ENCODE measurements at regions not wholly inside any gene's neighbourhood (a gene's known extent, or its start where the extent isn't known, plus 50 kb on each side); places are given as distances from the start of the nearest gene placed in this dataset.

- WGBS (ENCODE audit: insufficient coverage, insufficient replicate concordance, low lambda C conversion rate, missing lambda C conversion rate) = 27% methylated on average over 7 of the region's 7 CpGs
- H2AFZ ChIP-seq (ENCODE audit: control insufficient read depth, low read depth, low read length) = no peak overlapping the region
- CTCF ChIA-PET = no interaction called here
- H4K20me1 ChIP-seq (ENCODE audit: control insufficient read depth, insufficient read depth) = no peaks in the 10 kb centered on the region
- no peaks in the 10 kb centered on the region for H3K36me3 ChIP-seq (ENCODE audit: control insufficient read depth in 2 of 2, insufficient read depth in 2 of 2, low read length in 1 of 2)
- no peak overlapping the region for H3K4me2 ChIP-seq (ENCODE audit: control insufficient read depth, insufficient read depth)
- POLR2A ChIA-PET = no interaction called here
- TF ChIP-seq SREBF2 (IDR thresholded peaks at IDR 0.05; ENCODE audit: low read length) (no peak), PML (IDR thresholded peaks at IDR 0.05; ENCODE audit: low read length) (no peak), BRCA1 (IDR thresholded peaks at IDR 0.05; ENCODE audit: low read depth, low read length) (no peak), POLR2AphosphoS2 (IDR thresholded peaks at IDR 0.05; ENCODE audit: low read depth, low read length) (no peak), ZZZ3 (IDR thresholded peaks at IDR 0.05; ENCODE audit: control insufficient read depth, insufficient read length, low read depth) (no peak), SMARCA5 (IDR thresholded peaks at IDR 0.05) (no peak), STAT3 (IDR thresholded peaks at IDR 0.05; ENCODE audit: low read depth, low read length) (no peak)
- in situ Hi-C loops (cut with MboI) = no loop called here
- no peaks in the 10 kb centered on the region for H3K9me3 ChIP-seq (replicated peaks; ENCODE audit: control insufficient read depth, insufficient read depth, low read length)
- peaks cover 2 to 3% of the 10 kb centered on the region in 2 experiments; a peak in 3 of 4 replicates for H3K27me3 ChIP-seq (replicated peaks in 1 of 2; ENCODE audit: control insufficient read depth in 2 of 2, insufficient read depth in 2 of 2, low read length in 1 of 2)
- no peak for ATAC-seq
- H3K4me3 ChIP-seq = no peak overlapping the region
- no peak for DNase-seq (ENCODE audit: low read depth, low spot score)
- H3K27ac ChIP-seq (ENCODE audit: control insufficient read depth, insufficient read depth) = no peak overlapping the region
- intact Hi-C loops (cut with micrococcal nuclease; ENCODE audit: unreplicated experiment) = no loop called here
- H3K4me1 ChIP-seq (ENCODE audit: control insufficient read depth, insufficient read depth, low read length) = no peaks in the 10 kb centered on the region
- RAD21 ChIA-PET (ENCODE audit: unreplicated experiment) = no interaction called here
- H3K79me2 ChIP-seq (ENCODE audit: control insufficient read depth, insufficient read depth, low read length) = no peaks in the 10 kb centered on the region
- no peak for FAIRE-seq
- SMC1A ChIA-PET (ENCODE audit: uncharacterized antibody, unreplicated experiment) = no interaction called here
- BruUV-seq (replicated peaks) = no TSS peak
- H3K9ac ChIP-seq (ENCODE audit: control insufficient read depth, insufficient read depth, low read length) = no peak overlapping the region
Observed at GRCh38 chr9:126173401-126173800, 153.2 kb upstream of the MVB12B start.

- 16% methylated on average over 4 of the region's 4 CpGs for WGBS (ENCODE audit: insufficient coverage, insufficient replicate concordance, low lambda C conversion rate, missing lambda C conversion rate)
- no peak for FAIRE-seq
Observed at GRCh38 chr9:126173929-126174328, 152.7 kb upstream of the MVB12B start.

More at GRCh38 chr9:126173929-126174328, 152.7 kb upstream of the MVB12B start:
- H3K9me3 ChIP-seq (replicated peaks; ENCODE audit: control insufficient read depth, insufficient read depth, low read length) = no peaks in the 10 kb centered on the region
- SMC1A ChIA-PET (ENCODE audit: uncharacterized antibody, unreplicated experiment) = no interaction called here
- H3K36me3 ChIP-seq (ENCODE audit: control insufficient read depth in 2 of 2, insufficient read depth in 2 of 2, low read length in 1 of 2) = no peaks in the 10 kb centered on the region
- no peak overlapping the region for H3K27ac ChIP-seq (ENCODE audit: control insufficient read depth, insufficient read depth)
- intact Hi-C loops (cut with micrococcal nuclease; ENCODE audit: unreplicated experiment) = no loop called here
- no peak overlapping the region for H3K9ac ChIP-seq (ENCODE audit: control insufficient read depth, insufficient read depth, low read length)
- POLR2A ChIA-PET = no interaction called here
- ATAC-seq (no peak), DNase-seq (ENCODE audit: low read depth, low spot score) (no peak)
- no peak overlapping the region for H2AFZ ChIP-seq (ENCODE audit: control insufficient read depth, low read depth, low read length)
- RAD21 ChIA-PET (ENCODE audit: unreplicated experiment) = no interaction called here
- no peak overlapping the region for H3K4me2 ChIP-seq (ENCODE audit: control insufficient read depth, insufficient read depth)
- BruUV-seq (replicated peaks) = no TSS peak
- no peaks in the 10 kb centered on the region for H4K20me1 ChIP-seq (ENCODE audit: control insufficient read depth, insufficient read depth)
- H3K4me1 ChIP-seq (ENCODE audit: control insufficient read depth, insufficient read depth, low read length) = no peaks in the 10 kb centered on the region
- CTCF ChIA-PET = no interaction called here
- peaks cover 2 to 3% of the 10 kb centered on the region in 2 experiments; a peak in 3 of 4 replicates for H3K27me3 ChIP-seq (replicated peaks in 1 of 2; ENCODE audit: control insufficient read depth in 2 of 2, insufficient read depth in 2 of 2, low read length in 1 of 2)
- H3K79me2 ChIP-seq (ENCODE audit: control insufficient read depth, insufficient read depth, low read length) = no peaks in the 10 kb centered on the region
- TF ChIP-seq IKZF2 (IDR thresholded peaks at IDR 0.05) = no peak
- no peak for TF ChIP-seq RBBP5 (conservative IDR thresholded peaks at IDR 0.05)
- no peak for TF ChIP-seq TCF12 (IDR thresholded peaks at IDR 0.05; ENCODE audit: low read depth, low read length)
- no peak for TF ChIP-seq PKNOX1 (IDR thresholded peaks at IDR 0.05)
- in situ Hi-C loops (cut with MboI) = no loop called here
- H3K4me3 ChIP-seq = no peak overlapping the region

All from GM12878 (cell line).